VCaP (cell line): ENCODE measurements at regions not wholly inside any gene's neighbourhood (a gene's known extent, or its start where the extent isn't known, plus 50 kb on each side); places are given as distances from the start of the nearest gene placed in this dataset.

Experiments
- H3K27ac ChIP-seq: fragments of 450-650 bp; 2 replicates; pipeline ENCODE4 v1.5.1; 2017
- TF ChIP-seq, protein P1 (sequence below): fragments of 450-650 bp; conservative IDR thresholded peaks from 2 replicates; pipeline ENCODE4 v1.5.1; 2017; ENCODE audit warnings: mild to moderate bottlenecking, moderate library complexity

DNA sequence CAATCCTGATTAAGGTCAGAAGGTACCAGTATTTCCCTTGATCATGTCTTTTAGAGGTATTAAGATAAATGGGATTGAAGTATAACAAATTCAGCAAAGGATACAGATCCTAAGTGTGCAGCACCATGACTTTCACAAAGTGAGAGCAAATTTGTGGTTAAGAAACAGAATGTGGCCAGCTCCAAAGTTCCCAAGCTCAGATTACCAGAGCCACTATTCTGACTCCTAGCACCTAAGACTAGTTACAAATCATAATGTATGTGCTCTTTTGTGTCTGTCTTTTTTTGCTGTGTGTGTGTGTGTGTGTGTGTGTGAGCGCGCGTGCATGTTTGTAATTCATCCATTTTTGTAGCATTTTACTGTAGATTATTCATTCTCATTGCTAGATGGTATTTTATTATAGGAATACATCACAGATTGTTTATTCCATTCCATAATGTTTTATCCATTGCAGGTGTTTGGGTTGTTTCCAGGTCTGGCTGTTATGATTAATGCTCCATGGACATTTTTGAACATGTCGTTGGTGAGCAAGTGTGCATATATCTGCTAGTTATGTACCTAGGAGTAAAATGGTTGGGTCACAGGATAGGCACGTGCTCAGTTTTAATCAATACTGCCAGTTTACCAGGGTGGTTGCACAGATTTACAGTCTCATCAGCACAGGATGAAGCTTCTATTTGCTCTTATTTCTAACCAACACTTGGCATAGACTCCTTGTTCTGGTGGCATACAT is 314.0 kb upstream of the JAG1 start:
- TF ChIP-seq, protein P1, sequence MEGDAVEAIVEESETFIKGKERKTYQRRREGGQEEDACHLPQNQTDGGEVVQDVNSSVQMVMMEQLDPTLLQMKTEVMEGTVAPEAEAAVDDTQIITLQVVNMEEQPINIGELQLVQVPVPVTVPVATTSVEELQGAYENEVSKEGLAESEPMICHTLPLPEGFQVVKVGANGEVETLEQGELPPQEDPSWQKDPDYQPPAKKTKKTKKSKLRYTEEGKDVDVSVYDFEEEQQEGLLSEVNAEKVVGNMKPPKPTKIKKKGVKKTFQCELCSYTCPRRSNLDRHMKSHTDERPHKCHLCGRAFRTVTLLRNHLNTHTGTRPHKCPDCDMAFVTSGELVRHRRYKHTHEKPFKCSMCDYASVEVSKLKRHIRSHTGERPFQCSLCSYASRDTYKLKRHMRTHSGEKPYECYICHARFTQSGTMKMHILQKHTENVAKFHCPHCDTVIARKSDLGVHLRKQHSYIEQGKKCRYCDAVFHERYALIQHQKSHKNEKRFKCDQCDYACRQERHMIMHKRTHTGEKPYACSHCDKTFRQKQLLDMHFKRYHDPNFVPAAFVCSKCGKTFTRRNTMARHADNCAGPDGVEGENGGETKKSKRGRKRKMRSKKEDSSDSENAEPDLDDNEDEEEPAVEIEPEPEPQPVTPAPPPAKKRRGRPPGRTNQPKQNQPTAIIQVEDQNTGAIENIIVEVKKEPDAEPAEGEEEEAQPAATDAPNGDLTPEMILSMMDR: no peak

DNA sequence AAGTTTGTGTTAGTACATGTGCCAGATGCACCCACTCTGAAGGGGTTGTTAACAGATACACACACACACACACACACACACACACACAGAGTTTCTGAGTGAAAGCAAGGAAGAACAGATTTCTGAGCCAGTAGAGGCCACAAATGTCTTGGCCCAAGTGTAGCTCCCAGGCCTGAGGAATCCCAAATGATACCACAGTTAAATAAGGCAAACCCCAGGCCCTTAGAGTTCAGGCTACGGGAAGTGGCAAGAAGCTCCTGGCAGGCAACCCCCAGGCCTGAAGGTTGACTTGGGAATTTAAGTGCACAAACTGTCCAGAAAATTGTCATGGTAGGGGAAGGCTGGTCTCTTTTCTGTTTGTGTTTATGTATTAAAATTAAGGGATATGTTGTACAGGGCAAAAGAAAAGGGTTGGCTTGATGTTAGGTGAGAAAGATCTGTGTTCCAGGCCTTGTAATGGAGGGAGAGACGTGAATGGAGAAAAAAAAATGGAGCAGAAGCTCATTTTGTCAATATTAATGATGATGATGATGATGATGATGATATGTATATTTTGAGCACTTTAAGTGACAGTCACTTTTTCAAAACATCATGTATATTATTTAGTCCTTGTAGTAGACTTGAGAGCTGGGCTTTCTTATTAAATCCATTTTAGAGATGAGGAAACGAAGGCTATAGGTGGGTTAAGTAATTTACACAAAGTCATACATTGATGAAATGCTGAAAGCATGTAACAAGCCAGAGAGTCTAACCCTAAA is 317.0 kb upstream of the JAG1 start:
- H3K27ac ChIP-seq: no peak overlapping the region
- TF ChIP-seq, protein P1: no peak

More for the DNA sequence above, 314.0 kb upstream of the JAG1 start:
- H3K27ac ChIP-seq: no peak overlapping the region

DNA sequence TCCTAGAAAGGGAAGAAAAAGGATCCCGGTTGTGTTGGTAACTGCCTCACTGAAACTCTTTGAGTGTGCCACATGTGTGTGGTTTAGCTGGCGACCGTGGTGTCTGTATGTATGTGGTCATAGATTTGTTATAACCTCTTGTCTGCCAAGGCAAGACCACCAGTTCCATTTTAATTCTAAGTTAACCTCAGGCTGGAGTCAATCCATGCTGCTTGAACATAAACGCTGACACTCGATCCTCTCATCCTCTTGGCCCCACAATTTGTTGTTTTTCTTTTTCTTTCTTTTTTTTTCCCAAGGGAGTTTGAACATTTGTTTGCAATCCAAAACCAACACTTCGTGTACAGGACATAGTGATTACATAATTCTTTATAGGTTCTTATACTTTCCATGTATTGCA is 318.9 kb upstream of the JAG1 start:
- H3K27ac ChIP-seq: no peak overlapping the region
- TF ChIP-seq, protein P1: no peak

DNA sequence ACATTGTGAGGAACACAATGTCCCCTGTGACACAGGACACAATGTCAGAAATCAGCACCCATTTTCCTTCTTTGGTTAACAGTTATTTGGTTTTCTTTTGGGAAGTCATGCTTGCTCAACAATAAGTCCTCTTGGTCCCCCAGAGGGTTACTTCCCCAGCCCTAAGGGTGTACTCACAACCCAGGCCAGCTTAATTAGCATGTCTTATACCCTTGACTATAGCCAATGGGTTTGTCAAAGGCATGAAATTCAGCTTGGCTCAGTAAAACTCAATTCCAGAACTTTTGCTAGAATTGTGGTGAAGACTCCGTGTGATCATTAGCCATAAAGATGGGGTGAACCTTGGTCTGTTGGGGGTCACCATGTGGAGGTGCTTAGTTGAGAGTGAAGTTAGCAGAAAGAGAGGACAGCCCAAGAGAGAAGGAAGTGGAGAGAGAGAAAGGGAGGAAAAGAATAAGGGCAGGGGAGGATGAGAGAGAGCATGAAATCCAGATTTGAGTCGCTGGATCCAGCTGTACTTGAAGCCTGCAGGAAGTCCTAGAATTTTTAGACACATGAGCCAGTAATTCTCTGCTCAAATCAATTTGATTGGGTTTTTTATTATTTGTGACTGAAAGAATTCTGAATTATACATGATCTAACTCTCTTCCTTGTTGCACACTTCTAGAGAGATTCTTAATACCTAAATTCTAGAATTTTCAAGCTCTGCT is 321.3 kb upstream of the JAG1 start:
- TF ChIP-seq, protein P1: no peak
- H3K27ac ChIP-seq: no peak overlapping the region

DNA sequence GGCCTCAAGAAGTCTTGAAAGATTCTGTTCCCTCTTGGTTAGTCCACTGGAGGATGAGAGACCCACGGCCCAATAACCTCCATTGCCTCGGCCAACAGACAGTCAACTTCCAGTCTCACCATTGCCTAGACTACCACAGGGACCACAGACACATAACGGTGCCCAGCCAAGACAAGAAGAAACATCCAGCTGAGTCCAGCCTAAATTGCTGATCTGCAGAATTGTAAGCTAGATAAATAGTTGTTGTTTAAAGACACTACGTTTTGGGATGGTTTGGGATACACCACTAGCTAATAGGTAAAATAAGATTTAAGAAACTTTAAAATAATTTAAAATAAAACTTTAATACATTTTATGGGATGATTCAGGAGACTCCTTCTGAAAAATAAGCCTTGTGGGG is 324.7 kb upstream of the JAG1 start:
- TF ChIP-seq, protein P1: no peak
- no peak overlapping the region for H3K27ac ChIP-seq

DNA sequence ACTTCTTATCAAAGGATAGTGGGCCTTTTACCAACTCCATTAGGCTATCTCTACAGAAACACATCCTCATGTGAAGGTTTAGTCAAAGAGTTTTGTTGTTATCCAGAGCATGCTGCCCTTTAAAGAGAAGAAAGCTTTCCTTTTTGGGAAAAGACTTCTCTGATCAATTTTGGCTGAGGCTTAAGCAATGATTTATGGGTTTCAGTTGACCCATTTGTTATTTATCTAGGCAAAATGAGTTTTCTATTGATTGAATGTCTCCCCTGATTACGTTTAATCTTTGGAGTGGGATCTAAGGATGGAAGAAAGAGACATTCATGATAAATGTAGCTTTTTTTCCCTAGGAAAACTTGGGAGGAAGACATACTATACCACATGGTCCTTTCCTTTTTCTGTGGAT is 326.6 kb upstream of the JAG1 start:
- TF ChIP-seq, protein P1: no peak
- H3K27ac ChIP-seq: no peak overlapping the region

DNA sequence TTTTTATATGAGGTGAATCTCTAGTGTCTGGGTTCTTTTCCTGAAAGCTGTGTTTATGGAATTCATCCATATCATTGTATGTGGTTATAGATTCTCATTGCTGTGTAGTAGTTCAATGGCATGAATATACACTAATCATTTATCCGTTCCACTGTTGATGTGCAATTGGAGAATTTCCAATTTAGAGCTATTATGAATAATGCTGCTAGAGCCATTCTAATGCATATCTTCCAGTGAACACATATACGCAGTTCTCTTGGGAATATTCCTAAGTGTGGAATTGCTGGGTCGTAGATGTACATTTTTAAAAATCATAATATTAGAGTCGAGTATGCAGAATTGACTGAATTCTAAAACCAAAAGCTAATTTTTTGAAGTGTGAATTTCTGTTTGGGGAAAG is 327.5 kb upstream of the JAG1 start:
- peak overlapping the region; percentile 65 for H3K27ac ChIP-seq
- TF ChIP-seq, protein P1: no peak
